ENCODE measurements at regions not wholly inside any gene's neighbourhood (a gene's known extent, or its start where the extent isn't known, plus 50 kb on each side); places are given as distances from the start of the nearest gene placed in this dataset.

- Histone ChIP-seq H3K4me1 (ENCODE audit: control insufficient read depth, extremely low read depth, insufficient read depth, low read length) (no peaks in the 10 kb centered on the region), H4K20me1 (ENCODE audit: control insufficient read depth, extremely low read depth, insufficient read depth, low read length) (no peaks in the 10 kb centered on the region), H3K9me3 (ENCODE audit: control insufficient read depth, insufficient read depth, low read depth, low read length) (no peaks in the 10 kb centered on the region), H3K36me3 (ENCODE audit: control insufficient read depth, insufficient read depth, low read length) (no peaks in the 10 kb centered on the region), H2AFZ (ENCODE audit: low read length) (no peak overlapping the region), H3K4me3 (replicated peaks in 1 of 4; ENCODE audit: control extremely low read depth in 1 of 4, insufficient read depth in 1 of 4, low read depth in 3 of 4, low read length in 4 of 4) (no peak overlapping the region), H3K27me3 (ENCODE audit: control insufficient read depth, insufficient read depth, low read length) (no peaks in the 10 kb centered on the region), H3K9ac (ENCODE audit: insufficient read depth, low read length) (no peak overlapping the region), H3K4me2 (ENCODE audit: extremely low read depth, insufficient read depth, low read length) (no peak overlapping the region), H3K79me2 (ENCODE audit: control insufficient read depth, insufficient read depth, low read length) (no peaks in the 10 kb centered on the region), H3K27ac (ENCODE audit: insufficient read depth, low read length) (no peak overlapping the region)
- TF ChIP-seq, protein P1, sequence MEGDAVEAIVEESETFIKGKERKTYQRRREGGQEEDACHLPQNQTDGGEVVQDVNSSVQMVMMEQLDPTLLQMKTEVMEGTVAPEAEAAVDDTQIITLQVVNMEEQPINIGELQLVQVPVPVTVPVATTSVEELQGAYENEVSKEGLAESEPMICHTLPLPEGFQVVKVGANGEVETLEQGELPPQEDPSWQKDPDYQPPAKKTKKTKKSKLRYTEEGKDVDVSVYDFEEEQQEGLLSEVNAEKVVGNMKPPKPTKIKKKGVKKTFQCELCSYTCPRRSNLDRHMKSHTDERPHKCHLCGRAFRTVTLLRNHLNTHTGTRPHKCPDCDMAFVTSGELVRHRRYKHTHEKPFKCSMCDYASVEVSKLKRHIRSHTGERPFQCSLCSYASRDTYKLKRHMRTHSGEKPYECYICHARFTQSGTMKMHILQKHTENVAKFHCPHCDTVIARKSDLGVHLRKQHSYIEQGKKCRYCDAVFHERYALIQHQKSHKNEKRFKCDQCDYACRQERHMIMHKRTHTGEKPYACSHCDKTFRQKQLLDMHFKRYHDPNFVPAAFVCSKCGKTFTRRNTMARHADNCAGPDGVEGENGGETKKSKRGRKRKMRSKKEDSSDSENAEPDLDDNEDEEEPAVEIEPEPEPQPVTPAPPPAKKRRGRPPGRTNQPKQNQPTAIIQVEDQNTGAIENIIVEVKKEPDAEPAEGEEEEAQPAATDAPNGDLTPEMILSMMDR (conservative IDR thresholded peaks at IDR 0.05 in 1 of 2, IDR thresholded peaks at IDR 0.05 in 1 of 2; ENCODE audit: low read depth in 1 of 2, low read length in 2 of 2), result no peak
- no peak for TF ChIP-seq EZH2 (IDR thresholded peaks at IDR 0.05; ENCODE audit: low read length, missing control alignments)
- no peak for DNase-seq (ENCODE audit: low read depth in 2 of 2)
Observed at GRCh38 chr17:13442361-13442760, 159.4 kb downstream of the HS3ST3A1 start.

DNA sequence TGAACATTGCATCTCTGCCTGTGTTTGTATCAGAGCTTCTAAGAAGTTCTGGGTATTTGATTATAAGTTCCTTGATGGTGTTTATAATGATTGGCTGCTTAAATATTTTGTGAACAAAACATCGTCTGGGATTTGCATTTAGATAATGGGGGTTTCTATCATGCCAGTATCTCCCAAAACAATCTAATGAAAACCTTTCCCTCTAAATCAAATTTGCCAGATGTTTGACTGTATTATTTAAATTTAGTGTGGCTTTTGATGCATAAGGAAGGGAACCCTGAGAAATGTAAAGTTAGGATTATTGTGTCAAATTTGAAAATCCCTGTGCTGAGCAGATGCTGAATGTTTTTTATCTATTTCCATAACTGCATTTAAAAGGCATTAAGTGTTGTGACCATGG, 159.9 kb downstream of the HS3ST3A1 start:
- TF ChIP-seq EZH2 (IDR thresholded peaks at IDR 0.05; ENCODE audit: low read length, missing control alignments), result no peak
- TF ChIP-seq, protein P1 (conservative IDR thresholded peaks at IDR 0.05 in 1 of 2, IDR thresholded peaks at IDR 0.05 in 1 of 2; ENCODE audit: low read depth in 1 of 2, low read length in 2 of 2), result no peak
- no peak for DNase-seq (ENCODE audit: low read depth in 2 of 2)
- Histone ChIP-seq H3K4me3 (replicated peaks in 1 of 4; ENCODE audit: control extremely low read depth in 1 of 4, insufficient read depth in 1 of 4, low read depth in 3 of 4, low read length in 4 of 4) (no peak overlapping the region), H3K27ac (ENCODE audit: insufficient read depth, low read length) (no peak overlapping the region), H4K20me1 (ENCODE audit: control insufficient read depth, extremely low read depth, insufficient read depth, low read length) (no peaks in the 10 kb centered on the region), H3K9ac (ENCODE audit: insufficient read depth, low read length) (no peak overlapping the region), H3K4me2 (ENCODE audit: extremely low read depth, insufficient read depth, low read length) (no peak overlapping the region), H3K79me2 (ENCODE audit: control insufficient read depth, insufficient read depth, low read length) (no peaks in the 10 kb centered on the region), H3K36me3 (ENCODE audit: control insufficient read depth, insufficient read depth, low read length) (no peaks in the 10 kb centered on the region), H3K4me1 (ENCODE audit: control insufficient read depth, extremely low read depth, insufficient read depth, low read length) (no peaks in the 10 kb centered on the region), H3K27me3 (ENCODE audit: control insufficient read depth, insufficient read depth, low read length) (no peaks in the 10 kb centered on the region), H2AFZ (ENCODE audit: low read length) (no peak overlapping the region), H3K9me3 (ENCODE audit: control insufficient read depth, insufficient read depth, low read depth, low read length) (no peaks in the 10 kb centered on the region)

GRCh38 chr17:13437966-13438779, 163.6 kb downstream of the HS3ST3A1 start:
- TF ChIP-seq EZH2 (IDR thresholded peaks at IDR 0.05; ENCODE audit: low read length, missing control alignments), result no peak
- TF ChIP-seq, protein P1 (conservative IDR thresholded peaks at IDR 0.05 in 1 of 2, IDR thresholded peaks at IDR 0.05 in 1 of 2; ENCODE audit: low read depth in 1 of 2, low read length in 2 of 2), result no peak
- DNase-seq (ENCODE audit: low read depth in 2 of 2), result peak; percentile 52 to 67
- no peak overlapping the region for H2AFZ ChIP-seq (ENCODE audit: low read length)
- no peak overlapping the region for H3K4me3 ChIP-seq (replicated peaks in 1 of 4; ENCODE audit: control extremely low read depth in 1 of 4, insufficient read depth in 1 of 4, low read depth in 3 of 4, low read length in 4 of 4)
- no peak overlapping the region for H3K4me2 ChIP-seq (ENCODE audit: extremely low read depth, insufficient read depth, low read length)
- no peak overlapping the region for H3K27ac ChIP-seq (ENCODE audit: insufficient read depth, low read length)
- H3K79me2 ChIP-seq (ENCODE audit: control insufficient read depth, insufficient read depth, low read length), result no peaks in the 10 kb centered on the region
- no peaks in the 10 kb centered on the region for H3K36me3 ChIP-seq (ENCODE audit: control insufficient read depth, insufficient read depth, low read length)
- H4K20me1 ChIP-seq (ENCODE audit: control insufficient read depth, extremely low read depth, insufficient read depth, low read length), result no peaks in the 10 kb centered on the region
- no peaks in the 10 kb centered on the region for H3K27me3 ChIP-seq (ENCODE audit: control insufficient read depth, insufficient read depth, low read length)
- no peaks in the 10 kb centered on the region for H3K4me1 ChIP-seq (ENCODE audit: control insufficient read depth, extremely low read depth, insufficient read depth, low read length)
- H3K9ac ChIP-seq (ENCODE audit: insufficient read depth, low read length), result no peak overlapping the region
- H3K9me3 ChIP-seq (ENCODE audit: control insufficient read depth, insufficient read depth, low read depth, low read length), result no peaks in the 10 kb centered on the region

Data from fibroblast of lung (primary cell).